ENCODE measurements at regions not wholly inside any gene's neighbourhood (a gene's known extent, or its start where the extent isn't known, plus 50 kb on each side); places are given as distances from the start of the nearest gene placed in this dataset.

DNA sequence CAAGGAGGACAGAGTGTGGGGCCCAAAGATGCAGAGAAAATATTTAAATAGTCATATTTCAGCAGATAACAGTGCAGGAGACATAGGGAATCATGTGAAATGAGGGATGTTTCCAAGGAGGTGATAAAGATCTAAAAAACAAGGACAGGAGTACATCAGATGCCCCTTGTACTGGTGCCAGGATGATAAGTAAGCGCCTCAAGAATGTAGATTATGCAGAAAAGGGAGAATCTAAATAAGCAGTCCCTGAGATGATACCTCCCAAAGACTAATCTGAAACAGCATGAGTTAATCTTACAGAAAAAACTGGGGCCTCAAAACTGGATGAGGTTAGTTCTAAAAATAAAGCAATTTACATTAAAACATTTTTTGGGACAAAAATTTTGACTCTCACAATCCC is 136.1 kb upstream of the WDFY3 start:
- Histone ChIP-seq H4K8ac (replicated peaks; ENCODE audit: insufficient read length, low read depth, low read length) (no peak overlapping the region), H2BK15ac (ENCODE audit: low read depth, low read length) (no peak overlapping the region), H3K9me3 (ENCODE audit: control insufficient read depth, low read depth, low read length) (no peaks in the 10 kb centered on the region), H3K18ac (ENCODE audit: insufficient read length, low read depth, low read length) (no peak overlapping the region), H3K23ac (ENCODE audit: insufficient read length, low read depth, low read length) (no peak overlapping the region), H3K56ac (ENCODE audit: insufficient read length, low read depth, low read length) (no peak overlapping the region), H3T11ph (ENCODE audit: low read length) (no peak overlapping the region), H3K27ac (ENCODE audit: insufficient read length, low read depth, low read length) (no peak overlapping the region), H2BK12ac (ENCODE audit: insufficient read length, low read depth, low read length) (no peak overlapping the region), H4K20me1 (ENCODE audit: control insufficient read depth, insufficient read depth, insufficient read length) (no peaks in the 10 kb centered on the region), H3K23me2 (ENCODE audit: insufficient read length, low read depth, low read length, poor library complexity, severe bottlenecking) (no peaks in the 10 kb centered on the region), H4K5ac (ENCODE audit: insufficient read length, low read depth, low read length) (no peak overlapping the region), H2BK120ac (ENCODE audit: low read depth, low read length, poor library complexity, severe bottlenecking) (no peak overlapping the region), H3K79me2 (ENCODE audit: insufficient read depth, low read length) (no peaks in the 10 kb centered on the region), H2BK5ac (ENCODE audit: insufficient read length, low read length) (no peak overlapping the region), H3K9ac (ENCODE audit: extremely low read depth, insufficient read length, low read length) (no peak overlapping the region), H3K4ac (ENCODE audit: low read depth, low read length) (no peak overlapping the region), H3K14ac (ENCODE audit: insufficient read depth, low read length) (no peak overlapping the region), H2AK5ac (ENCODE audit: insufficient read length, low read length) (no peak overlapping the region), H3K4me2 (ENCODE audit: insufficient read depth, insufficient read length, low read length) (no peak overlapping the region), H3K4me1 (ENCODE audit: insufficient read depth, low read length) (no peaks in the 10 kb centered on the region), H2BK20ac (ENCODE audit: low read depth, low read length, poor library complexity, severe bottlenecking) (no peak overlapping the region), H2AFZ (ENCODE audit: low read length) (no peak overlapping the region), H3K27me3 (ENCODE audit: insufficient read depth, low read length) (no peaks in the 10 kb centered on the region), H4K91ac (ENCODE audit: insufficient read length, low read depth, low read length) (no peak overlapping the region), H3K79me1 (ENCODE audit: insufficient read depth, low read depth, low read length, poor library complexity, severe bottlenecking) (no peaks in the 10 kb centered on the region)
- Mint-ChIP-seq H3K9me3 (peaks cover 0 to 10% of the 10 kb centered on the region in 2 experiments; a peak in 4 of 5 replicates), H3K27ac (no peak overlapping the region; a peak in 1 of 7 replicates), H3K36me3 (ENCODE audit: insufficient read depth in 1 of 3, low read depth in 3 of 3) (peaks cover 1 to 4% (median 1%) of the 10 kb centered on the region in 3 experiments; a peak in 2 of 7 replicates), H3K4me3 (no peak overlapping the region), H3K27me3 (ENCODE audit: low read depth) (no peaks in the 10 kb centered on the region), H3K4me1 (peaks cover 0 to 4% of the 10 kb centered on the region in 2 experiments; a peak in 1 of 4 replicates)
- WGBS (ENCODE audit: extremely low coverage, insufficient read length, low lambda C conversion rate) = no CpG with 5 or more reads among the region's 1 CpG
- TF ChIP-seq, protein P1, sequence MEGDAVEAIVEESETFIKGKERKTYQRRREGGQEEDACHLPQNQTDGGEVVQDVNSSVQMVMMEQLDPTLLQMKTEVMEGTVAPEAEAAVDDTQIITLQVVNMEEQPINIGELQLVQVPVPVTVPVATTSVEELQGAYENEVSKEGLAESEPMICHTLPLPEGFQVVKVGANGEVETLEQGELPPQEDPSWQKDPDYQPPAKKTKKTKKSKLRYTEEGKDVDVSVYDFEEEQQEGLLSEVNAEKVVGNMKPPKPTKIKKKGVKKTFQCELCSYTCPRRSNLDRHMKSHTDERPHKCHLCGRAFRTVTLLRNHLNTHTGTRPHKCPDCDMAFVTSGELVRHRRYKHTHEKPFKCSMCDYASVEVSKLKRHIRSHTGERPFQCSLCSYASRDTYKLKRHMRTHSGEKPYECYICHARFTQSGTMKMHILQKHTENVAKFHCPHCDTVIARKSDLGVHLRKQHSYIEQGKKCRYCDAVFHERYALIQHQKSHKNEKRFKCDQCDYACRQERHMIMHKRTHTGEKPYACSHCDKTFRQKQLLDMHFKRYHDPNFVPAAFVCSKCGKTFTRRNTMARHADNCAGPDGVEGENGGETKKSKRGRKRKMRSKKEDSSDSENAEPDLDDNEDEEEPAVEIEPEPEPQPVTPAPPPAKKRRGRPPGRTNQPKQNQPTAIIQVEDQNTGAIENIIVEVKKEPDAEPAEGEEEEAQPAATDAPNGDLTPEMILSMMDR (conservative IDR thresholded peaks at IDR 0.05) = no peak
- DNase-seq = no peak

Measured in H9 (cell line).